Astrocyte (in vitro differentiated cells and primary cell): ENCODE measurements at regions not wholly inside any gene's neighbourhood (a gene's known extent, or its start where the extent isn't known, plus 50 kb on each side); places are given as distances from the start of the nearest gene placed in this dataset.

ENCODE experiments used
- DNase-seq: peaks from one replicate; pipeline ENCODE4 v3.0.0-alpha.2; 2010; ENCODE audit warnings: low read depth
- FAIRE-seq: peaks from 2 replicates; lab custom pipeline; 2011; peaks lifted over from hg19 to GRCh38; lab: Jason Lieb, UNC
- H2AFZ ChIP-seq: 2 replicates; pipeline ENCODE4 v1.6.0; 2012; ENCODE audit warnings: low read depth, low read length, inconsistent platforms
- H3K27ac ChIP-seq: 2 replicates; pipeline ENCODE4 v1.5.1; 2011; ENCODE audit warnings: low read depth, low read length, inconsistent platforms
- H3K27me3 ChIP-seq: 2 replicates; pipeline ENCODE4 v1.6.0; 2011; ENCODE audit warnings: low read length, inconsistent platforms; ENCODE audit not compliant: insufficient read depth
- H3K36me3 ChIP-seq: 2 replicates; pipeline ENCODE4 v1.5.1; 2011; ENCODE audit warnings: low read length, inconsistent platforms; ENCODE audit not compliant: insufficient read depth
- H3K4me1 ChIP-seq: 2 replicates; pipeline ENCODE4 v1.5.1; 2011; ENCODE audit warnings: low read length, inconsistent platforms; ENCODE audit not compliant: insufficient read depth
- H3K4me2 ChIP-seq: 2 replicates; pipeline ENCODE4 v1.6.0; 2012; ENCODE audit warnings: low read length, inconsistent platforms
- H3K4me3 ChIP-seq: 2 replicates; pipeline ENCODE4 v1.5.1; 2011; ENCODE audit warnings: low read depth, mild to moderate bottlenecking, low read length, inconsistent platforms; ENCODE audit not compliant: insufficient read depth
- H3K79me2 ChIP-seq: 2 replicates; pipeline ENCODE4 v1.6.0; 2012; ENCODE audit warnings: mild to moderate bottlenecking, low read length, inconsistent platforms; ENCODE audit not compliant: insufficient read depth
- H3K9ac ChIP-seq: 2 replicates; pipeline ENCODE4 v1.6.0; 2012; ENCODE audit warnings: mild to moderate bottlenecking, low read length, inconsistent platforms
- H3K9me3 ChIP-seq: 2 replicates; pipeline ENCODE4 v1.5.1; 2012; ENCODE audit warnings: low read depth, mild to moderate bottlenecking, low read length, inconsistent platforms; ENCODE audit not compliant: insufficient read depth
- H4K20me1 ChIP-seq: 2 replicates; pipeline ENCODE4 v1.6.0; 2012; ENCODE audit warnings: low read length, inconsistent platforms; ENCODE audit not compliant: insufficient read depth
- H3K27ac Mint-ChIP-seq: one replicate; pipeline ENCODE4 v1.8.0; 2021; ENCODE audit warnings: mild to moderate bottlenecking, mixed read lengths; ENCODE audit not compliant: unreplicated experiment
- H3K27me3 Mint-ChIP-seq: one replicate; pipeline ENCODE4 v1.8.0; 2021; ENCODE audit warnings: low read depth, mixed read lengths; ENCODE audit not compliant: unreplicated experiment
- H3K36me3 Mint-ChIP-seq: one replicate; pipeline ENCODE4 v1.8.0; 2021; ENCODE audit warnings: low read depth, mixed read lengths; ENCODE audit not compliant: unreplicated experiment
- H3K4me1 Mint-ChIP-seq: one replicate; pipeline ENCODE4 v1.8.0; 2021; ENCODE audit warnings: low read depth, mixed read lengths; ENCODE audit not compliant: unreplicated experiment
- H3K4me3 Mint-ChIP-seq: one replicate; pipeline ENCODE4 v1.8.0; 2021; ENCODE audit warnings: mild to moderate bottlenecking, moderate library complexity, mixed read lengths; ENCODE audit not compliant: unreplicated experiment
- H3K9me3 Mint-ChIP-seq: one replicate; pipeline ENCODE4 v1.8.0; 2021; ENCODE audit warnings: mild to moderate bottlenecking, mixed read lengths; ENCODE audit not compliant: unreplicated experiment
- EZH2 ChIP-seq: IDR thresholded peaks from 2 replicates; pipeline ENCODE4 v1.6.1; 2012; ENCODE audit warnings: mild to moderate bottlenecking, low read length, inconsistent platforms; ENCODE audit not compliant: insufficient read depth
- TF ChIP-seq, protein P1 (sequence below): IDR thresholded peaks from 2 replicates; pipeline ENCODE4 v1.5.1; 2011; ENCODE audit warnings: low read depth, mild to moderate bottlenecking, inconsistent platforms, low read length, moderate library complexity; ENCODE audit not compliant: insufficient read depth

DNA sequence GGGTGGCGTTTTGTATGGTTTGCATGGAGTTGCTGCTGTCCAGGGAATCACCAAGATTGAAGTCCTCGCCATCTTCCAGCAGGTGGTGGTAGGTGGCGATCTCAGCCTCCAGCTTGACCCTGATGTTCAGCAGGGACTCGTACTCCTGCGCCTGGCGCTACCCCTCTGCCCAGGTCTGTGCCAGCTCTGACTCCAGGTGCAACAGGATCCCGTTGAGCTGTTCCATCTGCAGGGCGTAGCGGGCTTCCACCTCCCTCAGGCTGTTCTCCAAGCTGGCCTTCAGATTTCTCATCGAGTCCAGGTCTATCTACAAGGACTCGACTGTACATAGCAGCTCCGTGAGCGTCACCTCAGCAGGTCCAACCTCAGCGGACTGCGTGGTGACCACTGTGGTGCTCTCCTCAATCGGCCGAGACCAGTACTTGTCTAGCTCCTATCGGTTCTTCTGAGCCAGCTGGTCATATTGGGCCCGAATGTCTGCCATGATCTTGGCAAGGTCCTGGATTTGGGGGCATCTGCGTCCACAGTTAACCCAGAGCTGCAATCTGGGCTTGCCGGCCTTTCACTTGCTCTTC, 1584.8 kb upstream of the ACO1 start:
- Histone ChIP-seq H3K36me3 (no peaks in the 10 kb centered on the region), H3K9ac (no peak overlapping the region), H3K4me3 (no peak overlapping the region), H3K4me1 (no peaks in the 10 kb centered on the region), H3K27me3 (no peaks in the 10 kb centered on the region), H3K27ac (no peak overlapping the region), H3K9me3 (no peaks in the 10 kb centered on the region), H3K4me2 (no peak overlapping the region), H3K79me2 (no peaks in the 10 kb centered on the region), H4K20me1 (no peaks in the 10 kb centered on the region), H2AFZ (no peak overlapping the region)
- no peak for FAIRE-seq
- Mint-ChIP-seq H3K4me1 (peaks cover 5% of the 10 kb centered on the region), H3K4me3 (no peak overlapping the region), H3K36me3 (no peaks in the 10 kb centered on the region), H3K27ac (no peak overlapping the region), H3K9me3 (no peaks in the 10 kb centered on the region), H3K27me3 (no peaks in the 10 kb centered on the region)
- no peak for TF ChIP-seq EZH2
- TF ChIP-seq, protein P1, sequence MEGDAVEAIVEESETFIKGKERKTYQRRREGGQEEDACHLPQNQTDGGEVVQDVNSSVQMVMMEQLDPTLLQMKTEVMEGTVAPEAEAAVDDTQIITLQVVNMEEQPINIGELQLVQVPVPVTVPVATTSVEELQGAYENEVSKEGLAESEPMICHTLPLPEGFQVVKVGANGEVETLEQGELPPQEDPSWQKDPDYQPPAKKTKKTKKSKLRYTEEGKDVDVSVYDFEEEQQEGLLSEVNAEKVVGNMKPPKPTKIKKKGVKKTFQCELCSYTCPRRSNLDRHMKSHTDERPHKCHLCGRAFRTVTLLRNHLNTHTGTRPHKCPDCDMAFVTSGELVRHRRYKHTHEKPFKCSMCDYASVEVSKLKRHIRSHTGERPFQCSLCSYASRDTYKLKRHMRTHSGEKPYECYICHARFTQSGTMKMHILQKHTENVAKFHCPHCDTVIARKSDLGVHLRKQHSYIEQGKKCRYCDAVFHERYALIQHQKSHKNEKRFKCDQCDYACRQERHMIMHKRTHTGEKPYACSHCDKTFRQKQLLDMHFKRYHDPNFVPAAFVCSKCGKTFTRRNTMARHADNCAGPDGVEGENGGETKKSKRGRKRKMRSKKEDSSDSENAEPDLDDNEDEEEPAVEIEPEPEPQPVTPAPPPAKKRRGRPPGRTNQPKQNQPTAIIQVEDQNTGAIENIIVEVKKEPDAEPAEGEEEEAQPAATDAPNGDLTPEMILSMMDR: no peak
- DNase-seq: no peak

DNA sequence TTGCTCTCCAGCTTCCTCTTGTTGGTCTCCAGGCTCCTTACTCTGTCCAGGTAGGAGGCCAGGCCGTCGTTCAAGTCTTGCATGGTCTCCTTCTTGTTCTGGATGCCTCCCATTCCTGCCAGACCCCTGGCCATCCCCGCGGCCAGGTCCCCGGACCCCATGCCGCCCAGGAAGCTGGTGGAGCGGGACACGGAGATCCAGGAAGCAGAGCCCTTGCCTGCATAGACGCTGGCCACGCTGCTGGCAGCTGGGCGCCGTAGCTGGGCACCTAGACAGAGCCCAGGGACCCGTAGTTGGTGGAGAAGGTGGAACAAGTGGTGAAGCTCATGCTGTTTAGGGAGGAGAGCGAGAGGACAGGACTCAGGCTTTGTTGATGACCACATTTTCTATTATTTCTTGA, 1584.0 kb upstream of the ACO1 start:
- no peaks in the 10 kb centered on the region for H4K20me1 ChIP-seq
- Mint-ChIP-seq H3K4me3 (no peak overlapping the region), H3K27ac (no peak overlapping the region), H3K27me3 (no peaks in the 10 kb centered on the region), H3K9me3 (no peaks in the 10 kb centered on the region), H3K4me1 (peaks cover 5% of the 10 kb centered on the region), H3K36me3 (no peaks in the 10 kb centered on the region)
- FAIRE-seq: no peak
- H3K36me3 ChIP-seq: no peaks in the 10 kb centered on the region
- no peak for TF ChIP-seq EZH2
- TF ChIP-seq, protein P1: no peak
- no peak for DNase-seq
- H3K79me2 ChIP-seq: no peaks in the 10 kb centered on the region
- H3K4me3 ChIP-seq: no peak overlapping the region
- H3K9ac ChIP-seq: no peak overlapping the region
- no peak overlapping the region for H3K27ac ChIP-seq
- no peaks in the 10 kb centered on the region for H3K27me3 ChIP-seq
- H3K9me3 ChIP-seq: no peaks in the 10 kb centered on the region
- H3K4me2 ChIP-seq: no peak overlapping the region
- H2AFZ ChIP-seq: no peak overlapping the region
- H3K4me1 ChIP-seq: no peaks in the 10 kb centered on the region

DNA sequence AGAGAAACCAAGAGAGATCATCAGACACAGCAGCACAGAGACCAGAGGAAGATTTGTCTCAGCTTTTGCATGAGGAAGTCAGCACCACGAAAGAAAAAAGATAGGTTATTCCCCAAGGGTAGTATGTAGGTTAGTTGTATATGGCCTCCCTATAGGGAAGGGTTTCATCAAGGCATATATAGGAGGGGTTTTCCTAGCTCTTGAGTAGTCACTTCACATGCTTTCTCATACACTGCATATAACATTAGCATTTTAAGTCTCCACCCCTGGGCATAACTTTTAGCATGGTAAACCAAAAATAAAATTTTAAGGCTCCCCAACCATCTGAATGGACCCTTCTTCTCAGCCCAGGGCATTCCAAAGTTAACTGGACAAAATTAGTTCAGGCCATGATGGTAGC, 1571.6 kb upstream of the ACO1 start:
- H3K27me3 Mint-ChIP-seq: no peaks in the 10 kb centered on the region
- Histone ChIP-seq H3K27me3 (no peaks in the 10 kb centered on the region), H3K9ac (no peak overlapping the region), H3K36me3 (no peaks in the 10 kb centered on the region), H3K79me2 (no peaks in the 10 kb centered on the region), H3K4me1 (no peaks in the 10 kb centered on the region), H3K27ac (no peak overlapping the region), H2AFZ (no peak overlapping the region), H3K4me2 (no peak overlapping the region), H3K9me3 (no peaks in the 10 kb centered on the region), H4K20me1 (no peaks in the 10 kb centered on the region), H3K4me3 (no peak overlapping the region)
- no peak for TF ChIP-seq EZH2
- TF ChIP-seq, protein P1: no peak
- no peak for DNase-seq
- H3K27ac Mint-ChIP-seq: no peak overlapping the region
- no peaks in the 10 kb centered on the region for H3K36me3 Mint-ChIP-seq
- H3K4me3 Mint-ChIP-seq: no peak overlapping the region
- peaks cover 11% of the 10 kb centered on the region for H3K4me1 Mint-ChIP-seq
- FAIRE-seq: no peak
- H3K9me3 Mint-ChIP-seq: no peaks in the 10 kb centered on the region
